Activated CD8-positive, alpha-beta memory T cell treated with anti-CD3 and anti-CD28 coated beads, Interleukin-2, amount 50 U/mL, for 24 hours (primary cell): ENCODE measurements at regions not wholly inside any gene's neighbourhood (a gene's known extent, or its start where the extent isn't known, plus 50 kb on each side); places are given as distances from the start of the nearest gene placed in this dataset.
"Not testable (repeated sequence)": the region's sequence is repeated elsewhere in the genome, so short reads cannot be mapped to it uniquely, and the experiment has no call there.

ENCODE experiments used
- DNase-seq: peaks from one replicate; pipeline ENCODE4 v3.0.0-alpha.2; 2020; ENCODE audit errors: extremely low read depth

- no peak for DNase-seq
These were observed 206.8 kb downstream of the KLF6 start for GRCh38 chr10:3578159-3578558.

GRCh38 chr10:3574451-3574850 lies 210.6 kb downstream of the KLF6 start:
- no peak for DNase-seq

GRCh38 chr10:3573498-3573897 lies 211.5 kb downstream of the KLF6 start:
- DNase-seq: no peak

- no peak for DNase-seq
These were observed 213.6 kb downstream of the KLF6 start for GRCh38 chr10:3571310-3571825.

- no peak for DNase-seq
These were observed 214.1 kb downstream of the KLF6 start for GRCh38 chr10:3570855-3571266.

GRCh38 chr10:3570131-3570729 lies 214.8 kb downstream of the KLF6 start:
- no peak for DNase-seq

- DNase-seq: no peak
These were observed 216.0 kb downstream of the KLF6 start for GRCh38 chr10:3568983-3569382.

- DNase-seq: no peak
These were observed 216.6 kb downstream of the KLF6 start for GRCh38 chr10:3568392-3568791.

- DNase-seq: no peak
These were observed 217.6 kb downstream of the KLF6 start for GRCh38 chr10:3567291-3567963.

- DNase-seq: no peak
These were observed 218.4 kb downstream of the KLF6 start for GRCh38 chr10:3566627-3567026.

GRCh38 chr10:3564346-3565002 lies 220.5 kb downstream of the KLF6 start:
- no peak for DNase-seq

- peak; percentile 8 for DNase-seq
These were observed 221.7 kb downstream of the KLF6 start for GRCh38 chr10:3563298-3563697.

- DNase-seq: not testable (repeated sequence)
These were observed 224.4 kb downstream of the KLF6 start for GRCh38 chr10:3560628-3561027.

GRCh38 chr10:3559527-3559926 lies 225.5 kb downstream of the KLF6 start:
- no peak for DNase-seq

GRCh38 chr10:3559011-3559410 lies 226.0 kb downstream of the KLF6 start:
- DNase-seq: no peak

GRCh38 chr10:3556191-3557017 lies 228.6 kb downstream of the KLF6 start:
- not testable (repeated sequence) for DNase-seq

- no peak for DNase-seq
These were observed 230.9 kb downstream of the KLF6 start for GRCh38 chr10:3554121-3554522.

- no peak for DNase-seq
These were observed 232.7 kb downstream of the KLF6 start for GRCh38 chr10:3552281-3552680.

- DNase-seq: no peak
These were observed 233.2 kb downstream of the KLF6 start for GRCh38 chr10:3551761-3552160.

- DNase-seq: no peak
These were observed 235.9 kb downstream of the KLF6 start for GRCh38 chr10:3549118-3549517.

GRCh38 chr10:3548702-3549101 lies 236.3 kb downstream of the KLF6 start:
- no peak for DNase-seq

GRCh38 chr10:3548076-3548475 lies 236.9 kb downstream of the KLF6 start:
- DNase-seq: no peak
